ENCODE measurements at regions not wholly inside any gene's neighbourhood (a gene's known extent, or its start where the extent isn't known, plus 50 kb on each side); places are given as distances from the start of the nearest gene placed in this dataset.
"Not testable (repeated sequence)": the region's sequence is repeated elsewhere in the genome, so short reads cannot be mapped to it uniquely, and the experiment has no call there.

GRCh38 chr12:74169607-74170006 is 368.0 kb upstream of the ATXN7L3B start:
- Mint-ChIP-seq H3K27ac (no peak overlapping the region), H3K4me1 (no peaks in the 10 kb centered on the region), H3K27me3 (no peaks in the 10 kb centered on the region), H3K36me3 (no peaks in the 10 kb centered on the region), H3K4me3 (no peak overlapping the region), H3K9me3 (peaks cover 0 to 8% (median 4%) of the 10 kb centered on the region in 8 donors)
- H3K4me1 ChIP-seq (ENCODE audit: insufficient read depth, low read length), result no peaks in the 10 kb centered on the region
- ChIA-PET CTCF (ENCODE audit: partially characterized antibody) (no interaction called here), POLR2A (ENCODE audit: partially characterized antibody) (no interaction called here)
- no peaks in the 10 kb centered on the region for H3K36me3 ChIP-seq (ENCODE audit: insufficient read depth, low read length)
- no peak overlapping the region for H3K4me3 ChIP-seq (ENCODE audit: low read length in 2 of 2)
- H3K27ac ChIP-seq (ENCODE audit: low read depth, low read length), result no peak overlapping the region
- H3K9me3 ChIP-seq (ENCODE audit: control insufficient read depth in 1 of 2, low read length in 2 of 2), result no peaks in the 10 kb centered on the region
- intact Hi-C loops (cut with micrococcal nuclease), result no loop called here
- no peaks in the 10 kb centered on the region for H3K27me3 ChIP-seq (ENCODE audit: insufficient read depth, low read length)
- DNase-seq, result no peak

- no peaks in the 10 kb centered on the region for H3K27me3 Mint-ChIP-seq
- no peak overlapping the region for H3K27ac Mint-ChIP-seq
- no peak for DNase-seq
- no peaks in the 10 kb centered on the region for H3K4me1 Mint-ChIP-seq
- POLR2A ChIA-PET (ENCODE audit: partially characterized antibody), result no interaction called here
- no peaks in the 10 kb centered on the region for H3K4me1 ChIP-seq (ENCODE audit: insufficient read depth, low read length)
- no peaks in the 10 kb centered on the region for H3K36me3 ChIP-seq (ENCODE audit: insufficient read depth, low read length)
- CTCF ChIA-PET (ENCODE audit: partially characterized antibody), result no interaction called here
- H3K27me3 ChIP-seq (ENCODE audit: insufficient read depth, low read length), result no peaks in the 10 kb centered on the region
- H3K9me3 ChIP-seq (ENCODE audit: control insufficient read depth in 1 of 2, low read length in 2 of 2), result no peaks in the 10 kb centered on the region
- intact Hi-C loops (cut with micrococcal nuclease), result no loop called here
- H3K9me3 Mint-ChIP-seq, result peaks cover 0 to 12% (median 6%) of the 10 kb centered on the region in 8 donors
- no peak overlapping the region for H3K27ac ChIP-seq (ENCODE audit: low read depth, low read length)
- no peaks in the 10 kb centered on the region for H3K36me3 Mint-ChIP-seq
- no peak overlapping the region for H3K4me3 Mint-ChIP-seq
- no peak overlapping the region for H3K4me3 ChIP-seq (ENCODE audit: low read length in 2 of 2)
These were observed 366.8 kb upstream of the ATXN7L3B start for GRCh38 chr12:74170645-74171477.

DNA sequence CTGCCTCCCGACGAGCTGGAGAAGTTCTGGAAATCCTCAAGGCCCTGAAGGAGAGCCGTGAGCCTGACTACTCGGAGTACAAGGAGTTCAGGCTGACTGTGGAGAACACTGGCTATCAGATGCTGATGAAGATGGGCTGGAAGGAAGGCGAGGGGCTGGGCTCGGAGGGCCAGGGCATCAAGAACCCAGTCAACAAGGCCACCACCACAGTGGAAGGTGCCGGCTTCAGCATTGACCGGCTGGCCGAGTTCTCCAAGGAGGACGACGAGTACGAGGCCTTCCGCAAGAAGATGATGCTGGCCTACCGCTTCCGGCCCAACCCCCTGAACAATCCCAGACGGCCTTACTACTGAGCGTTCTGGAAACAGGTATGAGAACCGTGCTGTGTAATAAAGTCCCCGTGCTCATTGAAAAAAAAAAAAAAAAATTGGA is 366.1 kb upstream of the ATXN7L3B start:
- CTCF ChIA-PET (ENCODE audit: partially characterized antibody), result no interaction called here
- peaks cover 0 to 12% (median 6%) of the 10 kb centered on the region in 8 donors for H3K9me3 Mint-ChIP-seq
- no peaks in the 10 kb centered on the region for H3K36me3 Mint-ChIP-seq
- H3K4me1 Mint-ChIP-seq, result no peaks in the 10 kb centered on the region
- no peaks in the 10 kb centered on the region for H3K36me3 ChIP-seq (ENCODE audit: insufficient read depth, low read length)
- H3K4me1 ChIP-seq (ENCODE audit: insufficient read depth, low read length), result no peaks in the 10 kb centered on the region
- H3K27me3 Mint-ChIP-seq, result no peaks in the 10 kb centered on the region
- intact Hi-C loops (cut with micrococcal nuclease), result no loop called here
- no peak overlapping the region for H3K27ac Mint-ChIP-seq
- no peaks in the 10 kb centered on the region for H3K27me3 ChIP-seq (ENCODE audit: insufficient read depth, low read length)
- no peaks in the 10 kb centered on the region for H3K9me3 ChIP-seq (ENCODE audit: control insufficient read depth in 1 of 2, low read length in 2 of 2)
- no peak overlapping the region for H3K4me3 ChIP-seq (ENCODE audit: low read length in 2 of 2)
- no peak overlapping the region for H3K4me3 Mint-ChIP-seq
- POLR2A ChIA-PET (ENCODE audit: partially characterized antibody), result no interaction called here
- no peak for DNase-seq
- H3K27ac ChIP-seq (ENCODE audit: low read depth, low read length), result no peak overlapping the region

DNA sequence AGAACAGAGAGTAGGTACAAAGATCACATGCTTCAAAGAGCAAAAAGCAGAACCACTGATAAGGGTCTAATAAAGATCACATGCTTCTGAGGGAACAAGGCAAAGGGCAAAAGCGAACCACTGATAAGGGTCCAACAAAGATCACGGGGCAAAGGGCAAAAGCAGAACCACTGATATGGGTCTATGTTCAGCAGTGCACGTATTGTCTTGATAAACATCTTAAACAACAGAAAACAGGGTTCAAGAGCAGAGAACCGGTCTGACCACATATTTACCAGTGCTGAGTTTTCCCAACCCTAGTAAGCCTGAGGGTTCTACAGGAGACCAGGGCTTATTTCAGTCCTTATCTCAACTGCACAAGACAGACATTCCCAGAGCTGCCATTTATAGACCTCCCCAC is 362.7 kb upstream of the ATXN7L3B start:
- H3K4me3 Mint-ChIP-seq; H3K27me3 Mint-ChIP-seq; H3K27ac ChIP-seq (ENCODE audit: low read depth, low read length); H3K9me3 ChIP-seq (ENCODE audit: control insufficient read depth in 1 of 2, low read length in 2 of 2); DNase-seq; H3K27me3 ChIP-seq (ENCODE audit: insufficient read depth, low read length); H3K4me3 ChIP-seq (ENCODE audit: low read length in 2 of 2); H3K4me1 Mint-ChIP-seq; H3K4me1 ChIP-seq (ENCODE audit: insufficient read depth, low read length); H3K27ac Mint-ChIP-seq; H3K36me3 ChIP-seq (ENCODE audit: insufficient read depth, low read length); H3K36me3 Mint-ChIP-seq; intact Hi-C loops (cut with micrococcal nuclease); CTCF ChIA-PET (ENCODE audit: partially characterized antibody); POLR2A ChIA-PET (ENCODE audit: partially characterized antibody): not testable (repeated sequence)
- peaks cover 0 to 14% (median 9%) of the 10 kb centered on the region in 8 donors for H3K9me3 Mint-ChIP-seq

DNA sequence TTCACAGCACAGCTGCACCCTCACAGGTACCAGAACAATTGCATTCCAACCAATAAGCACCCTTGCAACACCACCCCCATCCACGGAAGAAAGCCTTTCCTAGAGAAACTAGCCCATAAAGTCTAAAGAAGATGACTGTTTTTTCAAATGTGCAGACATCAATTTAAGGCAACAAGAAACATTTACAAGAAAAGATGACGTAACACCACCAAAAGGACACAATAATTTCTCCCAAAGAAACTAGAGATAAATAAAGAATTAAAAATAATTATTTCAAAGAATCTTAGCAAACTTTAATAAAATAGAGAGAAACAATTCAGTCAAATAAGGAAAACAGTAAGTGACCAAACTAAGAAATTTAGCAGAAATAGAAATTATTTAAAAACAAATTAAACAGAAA is 352.3 kb upstream of the ATXN7L3B start:
- Mint-ChIP-seq H3K27me3 (no peaks in the 10 kb centered on the region), H3K4me3 (no peak overlapping the region), H3K27ac (no peak overlapping the region), H3K36me3 (no peaks in the 10 kb centered on the region), H3K4me1 (no peaks in the 10 kb centered on the region), H3K9me3 (peaks cover 0 to 3% (median 0%) of the 10 kb centered on the region in 8 donors)
- intact Hi-C loops (cut with micrococcal nuclease), result no loop called here
- DNase-seq, result no peak
- no peaks in the 10 kb centered on the region for H3K9me3 ChIP-seq (ENCODE audit: control insufficient read depth in 1 of 2, low read length in 2 of 2)
- H3K27me3 ChIP-seq (ENCODE audit: insufficient read depth, low read length), result no peaks in the 10 kb centered on the region
- no peak overlapping the region for H3K27ac ChIP-seq (ENCODE audit: low read depth, low read length)
- CTCF ChIA-PET (ENCODE audit: partially characterized antibody), result no interaction called here
- POLR2A ChIA-PET (ENCODE audit: partially characterized antibody), result no interaction called here
- no peaks in the 10 kb centered on the region for H3K4me1 ChIP-seq (ENCODE audit: insufficient read depth, low read length)
- no peaks in the 10 kb centered on the region for H3K36me3 ChIP-seq (ENCODE audit: insufficient read depth, low read length)
- no peak overlapping the region for H3K4me3 ChIP-seq (ENCODE audit: low read length in 2 of 2)

DNA sequence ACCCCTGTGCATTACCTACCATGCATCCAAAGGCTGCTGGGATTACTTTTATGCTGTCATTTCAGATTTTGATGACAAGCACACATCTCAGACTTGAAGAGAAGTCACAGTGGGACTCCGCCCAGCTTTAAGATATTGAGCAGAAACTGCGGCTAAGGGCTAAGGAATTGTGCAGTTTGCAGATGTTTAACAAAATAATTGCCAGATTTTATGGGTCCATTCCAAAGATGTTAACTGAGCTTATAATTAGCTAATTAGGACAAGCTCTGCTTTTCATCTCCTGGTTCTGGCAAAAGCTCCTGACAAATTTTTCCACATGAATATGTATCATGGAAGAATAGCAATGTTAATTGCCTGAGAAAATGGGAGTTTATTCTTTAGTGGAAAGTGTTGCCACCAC is 344.4 kb upstream of the ATXN7L3B start:
- Mint-ChIP-seq H3K27me3 (no peaks in the 10 kb centered on the region), H3K9me3 (peaks cover 0 to 4% (median 0%) of the 10 kb centered on the region in 8 donors), H3K27ac (no peak overlapping the region), H3K4me1 (no peaks in the 10 kb centered on the region), H3K36me3 (no peaks in the 10 kb centered on the region), H3K4me3 (no peak overlapping the region)
- ChIA-PET CTCF (ENCODE audit: partially characterized antibody) (no interaction called here), POLR2A (ENCODE audit: partially characterized antibody) (no interaction called here)
- Histone ChIP-seq H3K4me3 (ENCODE audit: low read length in 2 of 2) (no peak overlapping the region), H3K27me3 (ENCODE audit: insufficient read depth, low read length) (no peaks in the 10 kb centered on the region), H3K36me3 (ENCODE audit: insufficient read depth, low read length) (no peaks in the 10 kb centered on the region), H3K27ac (ENCODE audit: low read depth, low read length) (no peak overlapping the region), H3K4me1 (ENCODE audit: insufficient read depth, low read length) (no peaks in the 10 kb centered on the region), H3K9me3 (ENCODE audit: control insufficient read depth in 1 of 2, low read length in 2 of 2) (no peaks in the 10 kb centered on the region)
- intact Hi-C loops (cut with micrococcal nuclease), result no loop called here
- no peak for DNase-seq

GRCh38 chr12:74204236-74204635 is 333.4 kb upstream of the ATXN7L3B start:
- ChIA-PET CTCF (ENCODE audit: partially characterized antibody) (no interaction called here), POLR2A (ENCODE audit: partially characterized antibody) (no interaction called here)
- DNase-seq, result no peak
- peak overlapping the region in 1 of 7 donors; percentile 5 for H3K27ac Mint-ChIP-seq
- no peak overlapping the region for H3K4me3 Mint-ChIP-seq
- H3K36me3 ChIP-seq (ENCODE audit: insufficient read depth, low read length), result no peaks in the 10 kb centered on the region
- intact Hi-C loops (cut with micrococcal nuclease), result no loop called here
- H3K4me1 ChIP-seq (ENCODE audit: insufficient read depth, low read length), result no peaks in the 10 kb centered on the region
- no peak overlapping the region for H3K4me3 ChIP-seq (ENCODE audit: low read length in 2 of 2)
- no peaks in the 10 kb centered on the region for H3K27me3 ChIP-seq (ENCODE audit: insufficient read depth, low read length)
- no peaks in the 10 kb centered on the region for H3K36me3 Mint-ChIP-seq
- H3K27me3 Mint-ChIP-seq, result no peaks in the 10 kb centered on the region
- no peaks in the 10 kb centered on the region for H3K9me3 ChIP-seq (ENCODE audit: control insufficient read depth in 1 of 2, low read length in 2 of 2)
- H3K27ac ChIP-seq (ENCODE audit: low read depth, low read length), result no peak overlapping the region
- H3K9me3 Mint-ChIP-seq, result peaks cover 0 to 10% (median 3%) of the 10 kb centered on the region in 8 donors
- no peaks in the 10 kb centered on the region for H3K4me1 Mint-ChIP-seq
